OCI-LY1 (cell line): ENCODE measurements at regions not wholly inside any gene's neighbourhood (a gene's known extent, or its start where the extent isn't known, plus 50 kb on each side); places are given as distances from the start of the nearest gene placed in this dataset.

ENCODE experiments used
- H2AFZ ChIP-seq: fragments of 200-600 bp; sonication (generic), shearing (Covaris generic); 2 replicates; pipeline ENCODE4 v1.6.0; 2014; ENCODE audit warnings: antibody characterized with exemption, mild to moderate bottlenecking, low read length
- H3F3A ChIP-seq: fragments of 200-600 bp; sonication (generic), shearing (Covaris generic); 2 replicates; pipeline ENCODE4 v1.6.0; 2014; ENCODE audit warnings: mild to moderate bottlenecking, antibody characterized with exemption, low read length, moderate library complexity; ENCODE audit not compliant: insufficient read depth
- H3K27ac ChIP-seq: fragments of 200-600 bp; sonication (generic); 2 replicates; pipeline ENCODE4 v1.5.1; 2014; ENCODE audit warnings: low read length, mixed run types, mild to moderate bottlenecking, low read depth; ENCODE audit not compliant: poor library complexity, severe bottlenecking
- H3K27me3 ChIP-seq: fragments of 200-600 bp; sonication (generic); 2 replicates; pipeline ENCODE4 v1.6.0; 2014; ENCODE audit warnings: antibody characterized with exemption, mild to moderate bottlenecking, low read length, moderate library complexity; ENCODE audit not compliant: insufficient read depth
- H3K36me3 ChIP-seq: fragments of 200-600 bp; sonication (generic); 2 replicates; pipeline ENCODE4 v1.6.1; 2014; ENCODE audit warnings: mild to moderate bottlenecking, antibody characterized with exemption, low read length, moderate library complexity, mixed read lengths; ENCODE audit not compliant: insufficient read depth
- H3K4me1 ChIP-seq: fragments of 200-600 bp; sonication (generic); 2 replicates; pipeline ENCODE4 v1.5.1; 2014; ENCODE audit warnings: mild to moderate bottlenecking, low read length, moderate library complexity; ENCODE audit not compliant: insufficient read depth, severe bottlenecking
- H3K4me2 ChIP-seq: fragments of 200-600 bp; sonication (generic), shearing (Covaris generic); 2 replicates; pipeline ENCODE4 v1.6.1; 2014; ENCODE audit warnings: low read length
- H3K4me3 ChIP-seq: fragments of 200-600 bp; sonication (generic); 2 replicates; pipeline ENCODE4 v1.5.1; 2014; ENCODE audit warnings: low read length, low read depth, mild to moderate bottlenecking, mixed read lengths; ENCODE audit not compliant: poor library complexity, severe bottlenecking
- H3K79me2 ChIP-seq: fragments of 200-600 bp; shearing (Covaris generic); 2 replicates; pipeline ENCODE4 v1.6.1; 2016; ENCODE audit warnings: mixed run types, low read length, mixed read lengths; ENCODE audit not compliant: insufficient read depth
- H3K9ac ChIP-seq: fragments of 200-600 bp; sonication (generic), shearing (Covaris generic); 2 replicates; pipeline ENCODE4 v1.6.1; 2014; ENCODE audit warnings: mild to moderate bottlenecking, low read length, mixed read lengths
- H3K9me2 ChIP-seq: fragments of 200-600 bp; sonication (generic), shearing (Covaris generic); 2 replicates; pipeline ENCODE4 v1.6.1; 2014; ENCODE audit warnings: low read depth, mild to moderate bottlenecking, low read length, mixed read lengths
- H3K9me3 ChIP-seq: fragments of 200-600 bp; shearing (Covaris generic); 2 replicates; pipeline ENCODE4 v1.6.1; 2014; ENCODE audit warnings: low read length, mixed read lengths
- H4K20me1 ChIP-seq: fragments of 200-600 bp; sonication (generic), shearing (Covaris generic); 2 replicates; pipeline ENCODE4 v1.6.0; 2016; ENCODE audit warnings: mild to moderate bottlenecking, low read length; ENCODE audit not compliant: insufficient read depth
- EZH2 ChIP-seq: fragments of 200-600 bp; sonication (generic), shearing (Covaris generic); IDR thresholded peaks from 2 replicates; pipeline ENCODE4 v1.8.0; 2017; ENCODE audit warnings: borderline replicate concordance, mixed run types, mild to moderate bottlenecking, antibody characterized with exemption, low read length, moderate library complexity, mixed read lengths
- TF ChIP-seq, protein P1 (sequence below): fragments of 200-600 bp; sonication (generic), shearing (Covaris generic); IDR thresholded peaks from 2 replicates; pipeline ENCODE4 v1.5.1; 2017; ENCODE audit warnings: mild to moderate bottlenecking, antibody characterized with exemption, low read length, moderate library complexity, mixed read lengths

DNA sequence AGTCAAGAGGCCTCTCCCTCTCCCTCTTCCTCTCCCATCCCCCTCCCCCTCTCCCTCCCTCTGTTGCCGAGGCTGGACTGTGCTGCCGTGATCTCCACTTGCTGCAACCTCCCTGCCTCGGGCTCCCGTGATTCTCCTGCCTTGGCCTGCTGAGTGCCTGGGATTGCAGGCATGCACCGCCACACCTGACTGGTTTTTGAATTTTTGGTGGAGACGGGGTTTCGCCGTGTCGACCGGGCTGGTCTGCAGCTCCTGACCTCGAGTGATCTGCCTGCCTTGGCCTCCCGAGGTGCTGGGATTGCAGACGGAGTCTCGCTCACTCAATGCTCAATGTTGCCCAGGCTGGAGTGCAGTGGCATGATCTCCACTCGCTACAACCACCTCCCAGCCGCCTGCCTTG is 165.1 kb downstream of the CENPC start:
- Histone ChIP-seq H3K9ac (no peak overlapping the region), H3K9me2 (no peaks in the 10 kb centered on the region), H3F3A (no peaks in the 10 kb centered on the region), H3K9me3 (no peaks in the 10 kb centered on the region), H3K4me1 (no peaks in the 10 kb centered on the region), H3K27me3 (no peaks in the 10 kb centered on the region), H4K20me1 (no peaks in the 10 kb centered on the region), H3K4me3 (no peak overlapping the region), H3K79me2 (no peaks in the 10 kb centered on the region), H3K4me2 (no peak overlapping the region), H3K27ac (no peak overlapping the region), H3K36me3 (no peaks in the 10 kb centered on the region), H2AFZ (no peak overlapping the region)
- no peak for TF ChIP-seq EZH2
- TF ChIP-seq, protein P1, sequence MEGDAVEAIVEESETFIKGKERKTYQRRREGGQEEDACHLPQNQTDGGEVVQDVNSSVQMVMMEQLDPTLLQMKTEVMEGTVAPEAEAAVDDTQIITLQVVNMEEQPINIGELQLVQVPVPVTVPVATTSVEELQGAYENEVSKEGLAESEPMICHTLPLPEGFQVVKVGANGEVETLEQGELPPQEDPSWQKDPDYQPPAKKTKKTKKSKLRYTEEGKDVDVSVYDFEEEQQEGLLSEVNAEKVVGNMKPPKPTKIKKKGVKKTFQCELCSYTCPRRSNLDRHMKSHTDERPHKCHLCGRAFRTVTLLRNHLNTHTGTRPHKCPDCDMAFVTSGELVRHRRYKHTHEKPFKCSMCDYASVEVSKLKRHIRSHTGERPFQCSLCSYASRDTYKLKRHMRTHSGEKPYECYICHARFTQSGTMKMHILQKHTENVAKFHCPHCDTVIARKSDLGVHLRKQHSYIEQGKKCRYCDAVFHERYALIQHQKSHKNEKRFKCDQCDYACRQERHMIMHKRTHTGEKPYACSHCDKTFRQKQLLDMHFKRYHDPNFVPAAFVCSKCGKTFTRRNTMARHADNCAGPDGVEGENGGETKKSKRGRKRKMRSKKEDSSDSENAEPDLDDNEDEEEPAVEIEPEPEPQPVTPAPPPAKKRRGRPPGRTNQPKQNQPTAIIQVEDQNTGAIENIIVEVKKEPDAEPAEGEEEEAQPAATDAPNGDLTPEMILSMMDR = no peak

DNA sequence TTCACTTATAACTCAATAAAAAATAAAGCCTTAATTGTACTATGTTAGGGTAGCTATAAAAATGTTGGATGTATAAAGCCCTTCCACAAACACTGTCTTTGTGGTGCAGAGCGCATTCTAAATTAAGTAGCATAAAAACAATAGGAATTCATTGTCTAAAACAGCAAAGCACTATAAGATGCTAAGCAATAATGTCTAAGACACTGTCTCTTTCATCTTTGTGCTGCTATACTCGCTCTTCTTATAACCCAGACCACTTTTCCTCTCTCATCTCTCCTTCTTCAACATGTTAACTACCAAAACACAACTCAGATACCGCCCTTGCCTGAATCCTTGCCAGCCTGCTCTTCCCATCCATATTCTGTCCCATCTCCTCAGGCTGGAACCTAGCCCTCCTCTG is 170.0 kb downstream of the CENPC start:
- H3K4me2 ChIP-seq = no peak overlapping the region
- no peak overlapping the region for H3K9ac ChIP-seq
- H3K27ac ChIP-seq = no peak overlapping the region
- H3K79me2 ChIP-seq = no peaks in the 10 kb centered on the region
- H3K4me1 ChIP-seq = no peaks in the 10 kb centered on the region
- no peaks in the 10 kb centered on the region for H3K36me3 ChIP-seq
- no peaks in the 10 kb centered on the region for H3F3A ChIP-seq
- no peak overlapping the region for H3K4me3 ChIP-seq
- TF ChIP-seq, protein P1 = no peak
- TF ChIP-seq EZH2 = no peak
- no peak overlapping the region for H2AFZ ChIP-seq
- H3K9me2 ChIP-seq = no peaks in the 10 kb centered on the region
- no peaks in the 10 kb centered on the region for H3K9me3 ChIP-seq
- H4K20me1 ChIP-seq = no peaks in the 10 kb centered on the region
- no peaks in the 10 kb centered on the region for H3K27me3 ChIP-seq

DNA sequence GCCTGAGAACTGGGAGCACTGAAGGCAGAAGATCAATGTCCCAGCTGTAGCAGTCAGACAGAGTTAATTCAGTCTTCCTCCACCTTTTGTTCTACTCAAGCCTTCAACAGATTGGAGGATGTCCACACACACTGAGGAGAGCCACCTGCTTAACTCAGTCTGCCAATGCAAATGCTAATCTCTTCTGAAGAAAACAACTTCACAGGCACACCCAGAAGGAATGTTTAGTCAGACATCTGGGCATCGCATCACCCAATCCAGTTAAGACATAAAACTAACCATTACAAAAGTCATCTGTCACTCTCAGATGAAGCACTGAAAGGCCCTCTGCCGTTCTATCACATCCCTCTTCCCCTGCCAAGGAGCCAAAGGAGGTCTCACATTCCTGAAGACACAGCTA is 173.7 kb downstream of the CENPC start:
- Histone ChIP-seq H3K9ac (no peak overlapping the region), H3K4me1 (no peaks in the 10 kb centered on the region), H3K27ac (no peak overlapping the region), H3K27me3 (no peaks in the 10 kb centered on the region), H3K4me3 (no peak overlapping the region), H3K4me2 (no peak overlapping the region), H3K9me3 (no peaks in the 10 kb centered on the region), H2AFZ (no peak overlapping the region), H3K79me2 (no peaks in the 10 kb centered on the region), H3K36me3 (no peaks in the 10 kb centered on the region), H4K20me1 (no peaks in the 10 kb centered on the region), H3F3A (no peaks in the 10 kb centered on the region), H3K9me2 (no peaks in the 10 kb centered on the region)
- TF ChIP-seq, protein P1 = no peak
